Urinary bladder (tissue), 3 donors: ENCODE measurements at regions not wholly inside any gene's neighbourhood (a gene's known extent, or its start where the extent isn't known, plus 50 kb on each side); places are given as distances from the start of the nearest gene placed in this dataset.
"Not testable (repeated sequence)": the region's sequence is repeated elsewhere in the genome, so short reads cannot be mapped to it uniquely, and the experiment has no call there.

Experiments
- DNase-seq: peaks from one replicate; pipeline ENCODE4 v3.0.0-alpha.2; 2015; ENCODE audit errors: extremely low spot score
- H3K27ac ChIP-seq: one replicate; pipeline ENCODE4 v1.5.1; 2013; ENCODE audit warnings: low read depth, mild to moderate bottlenecking, moderate library complexity
- H3K36me3 ChIP-seq: one replicate; pipeline ENCODE4 v1.6.1; 2013; ENCODE audit warnings: mild to moderate bottlenecking, moderate library complexity; ENCODE audit not compliant: insufficient read depth
- H3K4me1 ChIP-seq: one replicate; pipeline ENCODE4 v1.6.1; 2013; ENCODE audit warnings: mild to moderate bottlenecking, moderate library complexity; ENCODE audit not compliant: insufficient read depth
- H3K4me3 ChIP-seq: one replicate; pipeline ENCODE4 v1.5.1; 2013; ENCODE audit warnings: low read depth, low read length
- WGBS: extraction: QIAGEN DNeasy Blood & Tissue Kit; methylation state at CpG from one replicate; pipeline ENCODE4 v1.1.7; 2013; 5-methylcytosine and 5-hydroxymethylcytosine counted together
- donor health status: healthy with polysubstance abuse.
- donor health status: healthy.

GRCh38 chr11:112615891-112616290 lies 345.3 kb upstream of the NCAM1 start:
- no peak for DNase-seq
- Histone ChIP-seq H3K4me3 (no peak overlapping the region), H3K4me1 (no peaks in the 10 kb centered on the region), H3K27ac (no peak overlapping the region), H3K36me3 (no peaks in the 10 kb centered on the region)

DNA sequence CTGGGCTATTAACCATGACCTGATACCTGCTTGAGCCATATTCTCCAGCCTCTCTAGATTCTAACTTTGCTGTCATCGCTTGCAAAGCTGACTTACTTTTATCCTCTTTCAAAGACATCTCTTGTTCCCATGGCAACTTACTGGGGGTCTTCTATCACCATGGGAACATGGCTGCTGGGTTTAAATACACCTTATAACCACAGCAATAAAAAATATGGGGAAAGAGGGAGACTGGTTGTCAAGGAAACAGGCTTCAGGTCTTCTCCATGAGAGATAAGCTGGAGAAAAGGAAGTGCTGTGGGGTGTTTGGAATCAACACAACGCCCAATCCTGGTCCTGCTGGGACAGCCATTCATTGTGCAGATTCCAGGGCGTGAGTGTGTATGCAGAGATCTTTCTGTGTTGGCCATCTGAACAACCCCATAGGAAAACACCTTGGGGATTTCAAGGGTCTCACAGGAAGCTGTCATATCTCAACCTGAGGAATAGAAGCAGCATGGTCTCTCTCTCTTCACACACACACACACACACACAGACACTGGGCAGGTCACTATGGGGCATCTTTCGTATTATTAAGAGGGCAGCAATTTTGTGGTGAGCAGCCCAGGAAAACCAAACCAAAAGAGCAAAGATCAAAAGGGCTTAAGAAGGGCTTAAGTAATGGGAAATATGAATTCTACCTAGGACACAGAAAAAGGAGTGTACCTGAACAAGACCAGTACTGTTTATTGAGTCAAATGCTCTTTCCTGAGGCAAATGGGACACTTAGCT lies 344.7 kb upstream of the NCAM1 start:
- DNase-seq: no peak
- 89% methylated on average over 4 of the region's 4 CpGs for WGBS
- H3K4me1 ChIP-seq: no peaks in the 10 kb centered on the region
- H3K27ac ChIP-seq: no peak overlapping the region
- H3K36me3 ChIP-seq: no peaks in the 10 kb centered on the region
- no peak overlapping the region for H3K4me3 ChIP-seq

- WGBS: 96% methylated on average over 2 of the region's 2 CpGs
- no peak overlapping the region for H3K4me3 ChIP-seq
- H3K4me1 ChIP-seq: no peaks in the 10 kb centered on the region
- no peak for DNase-seq
- H3K36me3 ChIP-seq: no peaks in the 10 kb centered on the region
- no peak overlapping the region for H3K27ac ChIP-seq
Observed at GRCh38 chr11:112617098-112617425, 344.2 kb upstream of the NCAM1 start.

- Histone ChIP-seq H3K36me3 (no peaks in the 10 kb centered on the region), H3K4me1 (no peaks in the 10 kb centered on the region), H3K4me3 (no peak overlapping the region), H3K27ac (no peak overlapping the region)
- 81% methylated on average over 13 of the region's 13 CpGs for WGBS
- DNase-seq: no peak
Observed at GRCh38 chr11:112617977-112618826, 343.0 kb upstream of the NCAM1 start.

DNA sequence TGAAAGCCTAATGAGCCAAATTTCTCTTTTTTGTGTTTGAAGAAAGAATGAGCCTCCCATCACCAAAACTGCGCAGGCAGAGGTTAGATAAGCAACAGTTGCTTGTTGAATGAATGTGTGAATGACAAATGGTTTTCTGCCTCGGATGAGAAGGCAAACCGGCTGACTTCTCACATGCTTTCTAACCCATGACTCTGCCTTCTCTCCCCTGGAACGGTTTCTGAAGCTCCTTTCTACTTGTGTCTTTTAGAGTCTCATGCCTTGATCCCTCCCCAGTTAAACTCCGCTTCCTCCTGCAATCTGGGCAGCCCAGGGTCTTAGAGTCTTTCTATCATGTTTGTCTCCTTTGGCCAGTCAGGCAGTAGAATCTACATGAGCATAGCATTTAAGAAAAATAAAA lies 342.1 kb upstream of the NCAM1 start:
- Histone ChIP-seq H3K4me1 (no peaks in the 10 kb centered on the region), H3K4me3 (no peak overlapping the region), H3K36me3 (no peaks in the 10 kb centered on the region), H3K27ac (no peak overlapping the region)
- 89% methylated on average over 5 of the region's 5 CpGs for WGBS
- DNase-seq: no peak

DNA sequence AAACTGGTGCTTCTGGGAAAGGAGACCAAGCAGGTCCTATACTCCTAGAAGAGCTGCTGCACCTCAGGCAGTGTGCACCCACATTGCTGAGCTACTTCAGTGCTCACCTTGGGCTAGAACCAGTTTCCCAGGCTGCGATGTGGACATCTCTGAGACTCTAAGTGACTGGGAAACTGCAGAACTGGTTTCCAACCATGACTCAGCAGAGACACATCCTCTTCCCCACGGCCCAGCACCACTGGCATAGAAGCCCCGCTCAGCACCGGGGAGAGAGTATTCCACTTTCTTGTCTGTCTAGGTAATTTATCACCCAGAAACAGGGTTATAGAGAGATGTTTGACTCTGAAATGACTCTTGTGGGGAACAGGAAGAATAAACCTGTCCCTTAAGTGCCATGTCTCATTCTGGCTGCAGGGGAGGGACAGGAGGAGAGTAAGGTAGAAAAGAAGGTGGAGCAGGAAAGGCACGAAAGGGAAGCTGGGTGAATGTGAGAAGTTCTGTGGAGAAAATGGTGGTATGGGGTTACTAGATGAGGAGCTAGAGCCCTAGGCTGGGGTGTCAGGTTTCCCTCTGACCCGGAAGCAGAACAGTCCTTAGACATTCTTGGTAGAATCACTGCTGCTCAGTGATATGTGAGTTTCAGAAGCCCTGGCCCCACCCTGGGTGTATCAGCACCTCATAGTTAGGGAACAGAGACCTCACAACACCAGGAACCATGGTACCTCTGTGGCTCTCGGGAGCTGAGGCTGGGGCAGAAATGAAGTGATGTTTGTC lies 340.4 kb upstream of the NCAM1 start:
- no peaks in the 10 kb centered on the region for H3K4me1 ChIP-seq
- 77% methylated on average over 7 of the region's 7 CpGs for WGBS
- H3K4me3 ChIP-seq: no peak overlapping the region
- H3K36me3 ChIP-seq: no peaks in the 10 kb centered on the region
- DNase-seq: no peak
- H3K27ac ChIP-seq: no peak overlapping the region

DNA sequence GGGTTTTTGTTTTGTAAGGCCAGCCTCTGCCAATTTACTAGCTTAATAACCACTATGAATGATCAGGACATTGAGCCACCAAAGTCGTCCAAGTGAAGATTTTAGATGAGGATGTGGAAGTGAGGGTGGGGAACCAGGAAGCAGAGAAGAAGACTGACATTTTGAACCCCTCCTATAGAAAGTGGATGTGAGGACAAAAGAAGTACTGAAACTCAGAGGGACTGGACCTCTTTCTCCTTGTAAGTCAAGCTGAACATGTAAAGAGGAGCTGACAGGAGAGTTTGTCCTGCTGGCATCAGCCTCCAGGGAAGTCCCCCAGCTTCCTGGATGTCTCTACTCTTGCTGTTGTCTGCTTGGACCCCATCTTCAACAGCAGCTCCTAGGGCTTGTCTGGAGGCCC lies 338.2 kb upstream of the NCAM1 start:
- Histone ChIP-seq H3K36me3 (no peaks in the 10 kb centered on the region), H3K4me1 (no peaks in the 10 kb centered on the region), H3K4me3 (no peak overlapping the region), H3K27ac (no peak overlapping the region)
- DNase-seq: no peak
- 82% methylated on average over 1 of the region's 1 CpG for whole genome bisulfite sequencing

- H3K4me1 ChIP-seq: no peaks in the 10 kb centered on the region
- H3K27ac ChIP-seq: no peak overlapping the region
- 55% methylated on average over 4 of the region's 4 CpGs for WGBS
- H3K4me3 ChIP-seq: no peak overlapping the region
- no peaks in the 10 kb centered on the region for H3K36me3 ChIP-seq
- no peak for DNase-seq
Observed at GRCh38 chr11:112624431-112624830, 336.8 kb upstream of the NCAM1 start.

DNA sequence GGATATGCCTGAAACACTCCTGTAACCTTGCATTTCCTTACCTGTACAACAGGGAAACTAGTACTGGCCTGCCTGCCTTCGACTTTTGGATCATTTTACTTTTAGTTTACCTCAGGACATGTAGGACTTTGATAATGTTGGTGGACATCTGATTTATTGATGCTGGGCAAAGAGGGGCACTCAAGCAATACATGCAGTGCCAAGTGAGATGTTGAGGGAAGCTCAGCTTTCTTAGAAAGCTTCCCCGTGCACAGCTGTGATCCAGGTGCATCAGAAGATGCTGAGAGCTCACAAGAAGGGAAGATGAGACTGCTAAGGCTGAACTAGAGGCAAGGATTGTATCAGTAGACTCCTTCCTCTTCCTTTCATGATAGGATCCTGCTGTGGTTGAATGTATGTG lies 336.2 kb upstream of the NCAM1 start:
- 91% methylated on average over 2 of the region's 2 CpGs for WGBS
- not testable (repeated sequence) for H3K4me3 ChIP-seq, DNase-seq, H3K36me3 ChIP-seq, H3K27ac ChIP-seq, H3K4me1 ChIP-seq

DNA sequence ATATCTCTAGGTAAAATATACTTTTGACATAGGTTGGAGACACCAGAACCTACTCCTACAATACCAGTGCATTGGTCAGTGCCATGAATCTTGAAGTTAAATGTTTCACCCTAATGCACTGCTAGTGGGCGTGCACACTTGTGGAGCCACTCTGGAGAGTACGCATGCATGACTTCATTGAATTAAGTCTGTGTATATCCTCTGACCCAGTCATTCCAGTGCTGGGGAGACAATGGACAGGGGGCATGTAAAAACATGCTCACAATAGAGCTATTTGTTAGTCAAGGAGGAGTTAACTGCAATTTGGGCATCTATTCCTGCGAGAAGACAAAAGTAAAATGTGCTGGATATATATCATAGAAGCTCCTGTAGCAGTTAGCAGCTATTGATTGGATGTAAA lies 335.4 kb upstream of the NCAM1 start:
- no peak for DNase-seq
- H3K27ac ChIP-seq: no peak overlapping the region
- H3K4me1 ChIP-seq: no peaks in the 10 kb centered on the region
- 82% methylated on average over 3 of the region's 3 CpGs for WGBS
- H3K36me3 ChIP-seq: no peaks in the 10 kb centered on the region
- H3K4me3 ChIP-seq: no peak overlapping the region

DNA sequence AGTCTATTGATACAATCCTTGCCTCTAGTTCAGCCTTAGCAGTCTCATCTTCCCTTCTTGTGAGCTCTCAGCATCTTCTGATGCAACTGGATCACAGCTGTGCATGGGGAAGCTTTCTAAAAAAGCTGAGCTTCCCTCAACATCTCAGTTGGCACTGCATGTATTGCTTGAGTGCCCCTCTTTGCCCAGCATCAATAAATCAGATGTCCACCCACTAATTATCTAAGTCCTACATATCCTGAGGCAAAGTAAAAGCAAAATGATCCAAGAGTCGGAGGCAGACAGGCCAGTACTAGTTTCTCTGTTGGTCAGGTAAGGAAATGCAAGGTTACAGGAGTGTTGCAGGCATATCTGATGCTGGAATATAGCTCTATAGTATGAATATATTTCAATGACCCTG lies 334.5 kb upstream of the NCAM1 start:
- Histone ChIP-seq H3K36me3 (no peaks in the 10 kb centered on the region), H3K4me1 (no peaks in the 10 kb centered on the region), H3K4me3 (no peak overlapping the region), H3K27ac (no peak overlapping the region)
- DNase-seq: no peak
- WGBS: 96% methylated on average over 1 of the region's 1 CpG

DNA sequence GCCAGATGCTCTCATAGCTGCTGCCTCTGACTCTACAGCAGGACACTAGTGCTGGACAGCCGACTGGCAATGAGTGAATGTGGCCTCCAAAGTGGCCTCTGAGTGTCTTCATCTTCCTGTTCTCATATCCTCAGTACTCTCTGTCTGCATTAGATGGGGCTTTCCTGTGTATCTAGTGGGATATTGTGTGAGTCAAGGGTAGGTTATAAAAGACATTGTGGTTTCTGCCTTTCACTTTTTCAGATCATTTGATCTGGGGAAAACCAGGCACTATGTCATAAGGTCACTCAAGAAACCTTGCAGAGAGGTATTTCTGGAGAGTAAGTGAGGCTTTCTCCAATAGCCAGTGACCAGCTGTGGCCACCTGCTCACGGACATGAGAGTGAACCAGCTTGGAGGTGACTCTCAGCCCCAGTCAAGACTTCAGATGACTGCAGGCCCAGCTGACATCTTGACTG lies 333.6 kb upstream of the NCAM1 start:
- Histone ChIP-seq H3K36me3 (no peaks in the 10 kb centered on the region), H3K4me1 (no peaks in the 10 kb centered on the region), H3K4me3 (no peak overlapping the region), H3K27ac (no peak overlapping the region)
- no peak for DNase-seq
- 94% methylated on average over 2 of the region's 2 CpGs for WGBS

DNA sequence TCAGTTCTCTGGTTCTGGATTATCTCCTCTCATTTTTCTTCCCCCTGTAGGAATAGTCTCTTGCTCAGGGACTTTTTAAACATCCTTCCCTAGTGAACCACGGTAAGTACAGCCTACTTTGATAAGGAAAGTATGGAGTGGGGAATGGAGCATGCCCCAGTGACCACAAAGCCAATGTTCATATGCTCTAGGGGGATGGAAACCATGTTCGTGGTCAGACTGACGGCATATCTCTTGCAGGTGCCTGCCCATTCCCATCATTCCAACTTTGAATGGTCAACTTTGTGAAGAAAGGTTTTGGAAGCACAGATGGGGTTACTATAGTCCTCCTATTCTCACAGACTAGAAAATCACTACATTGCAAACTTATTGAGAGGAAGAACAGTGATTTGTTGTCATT lies 332.5 kb upstream of the NCAM1 start:
- Histone ChIP-seq H3K4me1 (no peaks in the 10 kb centered on the region), H3K27ac (no peak overlapping the region), H3K4me3 (no peak overlapping the region), H3K36me3 (no peaks in the 10 kb centered on the region)
- WGBS: 73% methylated on average over 3 of the region's 3 CpGs
- no peak for DNase-seq

DNA sequence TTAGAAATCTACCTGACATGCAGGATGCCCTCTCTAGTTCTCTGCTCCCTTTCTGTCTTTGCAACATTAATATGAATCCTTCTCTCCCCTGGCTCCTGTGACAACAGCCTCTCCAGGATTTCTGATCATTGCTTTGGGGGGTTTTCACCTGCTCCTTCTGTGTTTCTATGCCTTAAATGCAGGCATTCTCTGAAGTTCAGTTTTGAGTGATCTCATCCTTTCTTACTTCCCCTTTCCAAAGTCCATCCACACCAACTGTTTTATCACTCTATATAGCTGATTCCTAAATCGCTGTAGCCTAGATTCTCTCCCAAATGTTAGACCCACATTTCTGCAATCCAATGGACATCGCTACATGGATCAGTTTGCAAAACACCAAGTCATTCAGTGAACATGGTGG lies 330.7 kb upstream of the NCAM1 start:
- Histone ChIP-seq H3K27ac (no peak overlapping the region), H3K4me1 (no peaks in the 10 kb centered on the region), H3K36me3 (no peaks in the 10 kb centered on the region), H3K4me3 (no peak overlapping the region)
- DNase-seq: no peak
- WGBS: 90% methylated on average over 2 of the region's 2 CpGs
